Stomach smooth muscle (tissue), 2 donors: ENCODE measurements at regions not wholly inside any gene's neighbourhood (a gene's known extent, or its start where the extent isn't known, plus 50 kb on each side); places are given as distances from the start of the nearest gene placed in this dataset.

Experiments
- H3K27ac ChIP-seq: one replicate; pipeline ENCODE4 v1.7.0; 2013; ENCODE audit warnings: mild to moderate bottlenecking, low read length, inconsistent platforms
- H3K27me3 ChIP-seq, 2 donors: one replicate each; pipeline ENCODE4 v1.7.0; 2013; ENCODE audit warnings: low read length in 2 of 2; ENCODE audit not compliant: insufficient read depth in 2 of 2, control insufficient read depth in 1 of 2
- H3K36me3 ChIP-seq, 2 donors: one replicate each; pipeline ENCODE4 v1.7.0; 2013; ENCODE audit warnings: low read length in 2 of 2; ENCODE audit not compliant: control insufficient read depth in 2 of 2, insufficient read depth in 2 of 2
- H3K4me1 ChIP-seq: one replicate; pipeline ENCODE4 v1.7.0; 2013; ENCODE audit warnings: low read length; ENCODE audit not compliant: control insufficient read depth, insufficient read depth
- H3K4me3 ChIP-seq, 2 donors: one replicate each; pipeline ENCODE4 v1.7.0; 2013; ENCODE audit warnings: low read length in 2 of 2
- H3K9ac ChIP-seq, 2 donors: one replicate each; pipeline ENCODE4 v1.7.0; 2013; ENCODE audit warnings: low read length in 2 of 2, mild to moderate bottlenecking in 1 of 2
- H3K9me3 ChIP-seq, 2 donors: one replicate each; pipeline ENCODE4 v1.7.0; 2013; ENCODE audit warnings: low read length in 2 of 2; ENCODE audit not compliant: control insufficient read depth in 2 of 2
- donor health status: healthy.
- donor health status: Pancreatic carcinoma.

DNA sequence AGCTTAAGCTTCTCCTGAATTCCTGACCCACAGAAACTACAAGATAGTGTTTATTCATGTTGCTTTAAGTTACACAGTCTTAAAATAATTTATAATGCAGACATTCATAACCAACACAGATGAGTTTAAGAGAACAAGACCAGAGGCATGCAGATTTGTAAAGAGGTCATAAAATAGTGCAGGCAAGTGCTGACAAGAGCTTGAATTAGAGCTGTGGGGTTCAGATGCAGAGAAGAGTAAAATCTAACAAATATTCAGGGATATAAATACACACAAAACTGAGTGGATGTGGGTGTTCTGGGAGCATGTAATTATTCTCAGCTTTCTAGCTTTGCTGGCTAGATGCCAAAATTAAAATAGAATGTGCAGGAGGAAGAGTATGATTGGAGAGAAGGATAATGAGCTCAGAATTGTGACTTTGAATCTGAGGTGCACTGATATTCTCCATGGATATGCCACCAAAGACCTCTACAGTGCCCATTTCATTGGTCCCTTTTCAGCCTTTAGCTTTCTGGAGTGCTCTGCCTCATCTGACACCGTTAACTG lies 291.9 kb upstream of the SGK1 start:
- H3K36me3 ChIP-seq = no peaks in the 10 kb centered on the region
- peaks cover 2% of the 10 kb centered on the region for H3K4me1 ChIP-seq
- H3K9ac ChIP-seq = no peak overlapping the region
- no peaks in the 10 kb centered on the region for H3K9me3 ChIP-seq
- no peaks in the 10 kb centered on the region for H3K27me3 ChIP-seq
- H3K27ac ChIP-seq = no peak overlapping the region
- no peak overlapping the region for H3K4me3 ChIP-seq

DNA sequence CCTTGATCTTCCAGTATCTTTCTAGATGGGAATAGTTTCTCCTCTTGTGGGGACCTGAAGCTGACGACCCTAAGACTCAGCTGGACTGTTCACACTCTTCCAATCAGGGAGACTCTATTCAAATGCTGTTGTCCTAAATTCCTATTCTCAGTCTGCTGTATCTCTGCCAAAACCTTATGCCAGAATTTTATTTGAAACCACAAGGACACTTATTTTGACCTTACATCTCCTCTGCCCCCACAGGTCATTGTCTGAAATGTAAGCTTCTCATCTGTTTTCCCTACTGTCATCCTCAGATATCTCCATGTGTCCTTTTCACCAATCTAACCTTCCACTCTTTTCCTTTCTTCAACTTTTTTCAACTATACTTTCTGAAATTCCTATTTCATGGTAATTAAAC lies 289.5 kb upstream of the SGK1 start:
- Histone ChIP-seq H3K36me3 (no peaks in the 10 kb centered on the region), H3K4me3 (no peak overlapping the region), H3K4me1 (peaks cover 2% of the 10 kb centered on the region), H3K27ac (no peak overlapping the region), H3K9me3 (no peaks in the 10 kb centered on the region), H3K27me3 (no peaks in the 10 kb centered on the region), H3K9ac (no peak overlapping the region)

DNA sequence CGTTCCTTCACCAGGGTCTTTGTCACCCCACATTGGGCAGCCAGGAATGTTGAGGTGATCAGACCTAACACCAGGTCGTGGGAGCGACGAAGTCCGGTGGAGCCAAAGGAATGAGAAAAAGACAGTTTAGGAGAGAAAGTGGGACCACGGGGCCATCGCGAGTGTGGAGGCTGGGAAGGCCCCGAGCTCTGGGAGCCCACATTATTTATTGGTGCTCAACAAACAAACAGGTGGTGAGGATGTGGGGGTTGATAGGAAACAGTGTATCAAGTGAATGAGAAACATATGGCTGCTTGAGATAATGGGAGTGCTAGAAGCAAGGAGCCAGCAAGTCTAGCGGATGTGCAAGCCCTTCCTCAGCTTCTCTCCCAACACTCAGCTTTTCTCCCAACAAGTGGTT lies 287.1 kb upstream of the SGK1 start:
- Histone ChIP-seq H3K27ac (no peak overlapping the region), H3K9ac (no peak overlapping the region), H3K4me1 (peaks cover 2% of the 10 kb centered on the region), H3K4me3 (no peak overlapping the region), H3K27me3 (no peaks in the 10 kb centered on the region), H3K36me3 (no peaks in the 10 kb centered on the region), H3K9me3 (no peaks in the 10 kb centered on the region)

DNA sequence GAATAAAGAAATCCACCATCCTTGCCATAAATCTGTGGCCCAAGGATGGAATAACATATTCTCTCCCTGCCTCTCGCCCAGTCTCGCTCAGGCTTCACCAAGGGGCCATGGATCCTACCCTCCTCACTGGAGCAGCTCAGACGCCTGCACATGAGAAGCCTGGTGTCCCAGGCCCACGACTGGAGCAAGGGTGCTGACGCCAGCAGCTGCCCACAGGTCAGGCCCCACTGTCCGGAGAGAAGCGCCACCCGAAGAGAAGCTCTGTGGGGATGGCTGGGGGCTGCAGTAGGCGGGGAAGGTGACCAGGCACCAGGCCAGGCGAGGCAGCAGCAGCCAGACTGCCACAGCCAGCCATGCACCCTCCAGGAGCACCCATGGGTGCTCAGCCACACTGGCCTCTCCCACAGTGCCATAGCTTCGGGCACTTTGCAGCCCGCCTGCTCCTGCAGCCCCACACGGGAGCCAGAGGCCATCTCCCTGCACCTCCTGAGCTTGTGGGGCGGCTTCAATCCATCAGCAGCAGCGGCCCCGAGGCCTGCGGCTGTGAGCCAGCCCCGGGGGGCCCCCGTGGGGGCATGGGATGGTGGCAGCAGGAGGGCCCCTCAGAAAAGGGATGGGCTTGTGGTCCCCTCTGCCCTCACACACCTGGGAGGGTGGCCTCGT lies 286.2 kb upstream of the SGK1 start:
- H3K4me3 ChIP-seq = no peak overlapping the region
- no peaks in the 10 kb centered on the region for H3K9me3 ChIP-seq
- H3K27me3 ChIP-seq = no peaks in the 10 kb centered on the region
- no peaks in the 10 kb centered on the region for H3K36me3 ChIP-seq
- no peak overlapping the region for H3K9ac ChIP-seq
- no peak overlapping the region for H3K27ac ChIP-seq
- H3K4me1 ChIP-seq = no peaks in the 10 kb centered on the region

DNA sequence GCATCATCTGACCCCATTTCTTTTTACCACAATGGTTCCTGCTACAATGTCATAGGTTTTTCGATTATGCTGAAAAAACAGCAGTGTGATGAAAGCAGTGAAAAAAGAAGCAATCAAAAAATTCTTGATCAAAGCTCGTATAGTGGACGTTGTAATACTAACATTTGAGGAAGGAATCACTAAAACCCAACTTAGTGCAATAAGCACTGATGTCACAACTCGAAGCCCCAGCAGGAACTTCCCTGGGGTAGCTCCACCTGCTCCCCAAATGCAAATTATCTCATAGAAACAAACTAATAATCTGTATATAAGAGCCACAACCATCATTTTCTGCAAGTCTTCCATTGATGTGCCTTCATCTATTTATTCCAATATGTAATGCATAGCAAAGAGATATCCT lies 285.6 kb upstream of the SGK1 start:
- Histone ChIP-seq H3K9me3 (no peaks in the 10 kb centered on the region), H3K4me1 (no peaks in the 10 kb centered on the region), H3K9ac (no peak overlapping the region), H3K4me3 (no peak overlapping the region), H3K36me3 (no peaks in the 10 kb centered on the region), H3K27me3 (no peaks in the 10 kb centered on the region), H3K27ac (no peak overlapping the region)

DNA sequence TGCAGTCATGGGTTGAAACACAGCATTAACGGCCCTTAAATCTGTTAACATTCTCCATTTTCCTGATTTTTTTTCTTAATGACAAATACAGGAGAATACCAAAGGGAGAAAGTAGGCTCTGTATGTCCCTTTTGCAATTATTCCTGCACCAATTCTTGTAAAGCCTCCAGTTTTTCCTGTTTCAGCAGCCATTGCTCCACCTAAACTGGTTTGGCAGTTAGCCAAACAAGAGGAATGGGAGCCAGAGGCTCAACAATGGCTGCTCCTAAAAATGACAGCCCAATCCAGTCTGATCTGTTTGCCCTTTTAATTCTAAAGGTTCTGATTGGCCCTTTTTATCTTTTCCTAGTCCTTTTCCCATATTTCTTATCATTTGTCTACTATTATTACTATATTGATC lies 284.2 kb upstream of the SGK1 start:
- Histone ChIP-seq H3K9me3 (no peaks in the 10 kb centered on the region), H3K36me3 (no peaks in the 10 kb centered on the region), H3K27me3 (no peaks in the 10 kb centered on the region), H3K9ac (no peak overlapping the region), H3K4me3 (no peak overlapping the region), H3K27ac (no peak overlapping the region), H3K4me1 (no peaks in the 10 kb centered on the region)

DNA sequence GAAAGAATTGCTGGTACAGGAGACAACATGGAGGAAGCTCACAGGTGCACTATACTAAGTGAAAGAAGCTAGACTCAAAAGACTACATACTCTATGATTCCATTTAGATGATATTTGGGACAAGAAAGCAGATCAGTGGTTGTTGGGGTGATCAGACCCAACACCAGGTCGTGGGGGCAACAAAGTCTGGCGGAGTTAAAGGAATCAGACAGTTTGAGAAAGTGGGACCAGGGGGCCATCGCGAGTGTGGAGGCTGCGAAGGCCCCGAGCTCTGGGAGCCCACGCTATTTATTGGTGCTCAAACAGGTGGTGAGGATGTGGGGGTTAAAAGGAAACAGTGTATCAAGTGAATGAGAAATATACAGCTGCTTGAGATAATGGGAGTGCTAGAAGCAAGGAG lies 282.8 kb upstream of the SGK1 start:
- no peak overlapping the region for H3K4me3 ChIP-seq
- no peaks in the 10 kb centered on the region for H3K36me3 ChIP-seq
- no peak overlapping the region for H3K27ac ChIP-seq
- H3K27me3 ChIP-seq = no peaks in the 10 kb centered on the region
- H3K4me1 ChIP-seq = no peaks in the 10 kb centered on the region
- no peak overlapping the region for H3K9ac ChIP-seq
- H3K9me3 ChIP-seq = no peaks in the 10 kb centered on the region

DNA sequence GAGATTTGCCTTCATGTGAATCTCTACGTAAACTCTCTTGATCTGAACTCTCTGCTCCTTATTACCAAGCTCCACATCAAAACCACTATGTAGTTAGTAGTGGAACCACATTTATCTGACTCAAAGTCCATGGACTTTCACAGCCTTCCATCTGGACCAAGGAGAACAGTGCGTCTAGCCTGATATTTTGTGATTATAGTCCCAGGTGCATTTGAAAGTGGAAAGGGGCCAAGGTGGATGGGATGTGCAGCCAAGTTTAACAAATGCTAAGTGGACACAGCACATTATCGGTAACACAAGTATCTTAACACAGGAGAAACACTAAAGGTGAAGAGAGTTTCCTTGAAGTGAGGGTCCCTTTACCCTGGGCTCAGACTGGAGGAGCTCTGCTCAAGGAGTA lies 281.2 kb upstream of the SGK1 start:
- Histone ChIP-seq H3K4me1 (no peaks in the 10 kb centered on the region), H3K9ac (no peak overlapping the region), H3K4me3 (no peak overlapping the region), H3K36me3 (no peaks in the 10 kb centered on the region), H3K9me3 (no peaks in the 10 kb centered on the region), H3K27ac (no peak overlapping the region), H3K27me3 (no peaks in the 10 kb centered on the region)

DNA sequence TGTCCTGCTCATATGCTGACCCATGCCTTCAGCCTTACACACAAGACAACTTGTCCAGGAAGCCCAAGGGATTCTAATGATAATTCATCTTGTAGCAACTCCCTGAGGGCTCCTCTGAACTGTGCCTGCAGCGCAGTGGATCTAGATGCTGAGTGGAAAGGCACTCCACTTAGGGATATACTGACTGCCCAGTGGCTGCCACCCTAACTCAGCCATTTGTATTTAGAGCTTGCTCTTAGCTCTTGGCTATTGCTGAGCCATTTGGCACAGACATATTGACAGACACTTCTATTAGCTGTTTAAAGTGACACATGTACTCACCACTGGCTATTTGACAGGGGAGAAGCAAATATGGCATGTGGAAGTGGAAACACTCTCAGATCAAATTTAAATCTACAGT lies 278.3 kb upstream of the SGK1 start:
- Histone ChIP-seq H3K27ac (no peak overlapping the region), H3K27me3 (no peaks in the 10 kb centered on the region), H3K9me3 (no peaks in the 10 kb centered on the region), H3K4me3 (no peak overlapping the region), H3K36me3 (no peaks in the 10 kb centered on the region), H3K4me1 (no peaks in the 10 kb centered on the region), H3K9ac (no peak overlapping the region)

DNA sequence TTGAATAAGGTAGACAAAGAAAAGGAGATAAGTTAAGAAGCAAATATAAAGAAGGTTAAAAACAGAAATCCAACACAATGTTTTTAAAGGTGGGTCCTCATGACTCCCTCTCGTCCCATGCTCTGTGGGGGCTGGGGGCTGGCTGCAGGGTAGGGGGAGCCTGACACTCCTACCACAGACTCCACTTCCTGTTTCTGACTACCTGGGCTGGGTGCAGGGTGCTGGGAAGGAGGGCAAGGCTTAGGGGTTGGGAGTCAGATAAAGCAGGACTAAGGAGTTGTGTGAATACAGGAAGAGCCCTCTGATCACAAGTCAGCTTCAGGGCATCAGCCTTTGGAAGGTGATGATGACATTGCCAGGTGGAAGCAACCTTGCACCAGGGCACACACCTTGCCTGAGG lies 277.0 kb upstream of the SGK1 start:
- Histone ChIP-seq H3K27ac (no peak overlapping the region), H3K4me1 (no peaks in the 10 kb centered on the region), H3K36me3 (no peaks in the 10 kb centered on the region), H3K27me3 (no peaks in the 10 kb centered on the region), H3K9ac (no peak overlapping the region), H3K9me3 (no peaks in the 10 kb centered on the region), H3K4me3 (no peak overlapping the region)

DNA sequence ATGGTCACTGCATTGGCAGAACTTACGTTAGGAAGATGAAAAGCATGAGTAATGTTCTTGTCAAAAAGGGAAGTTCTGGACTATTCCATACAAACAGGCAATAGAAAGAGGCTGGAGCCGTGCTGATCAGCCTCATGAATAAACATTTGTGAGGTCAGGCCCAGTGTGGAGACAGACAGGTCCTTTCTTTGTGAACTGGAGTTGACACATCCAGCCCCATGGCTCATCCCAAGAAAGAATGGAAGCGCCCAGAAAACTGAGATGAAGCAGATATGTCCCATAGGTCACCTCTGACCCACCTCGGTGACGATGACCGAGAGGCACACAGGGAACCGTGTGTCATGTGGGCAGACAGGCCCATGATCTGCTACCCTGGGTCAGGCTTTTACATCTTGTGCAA lies 276.0 kb upstream of the SGK1 start:
- no peaks in the 10 kb centered on the region for H3K27me3 ChIP-seq
- H3K27ac ChIP-seq = no peak overlapping the region
- no peaks in the 10 kb centered on the region for H3K36me3 ChIP-seq
- H3K9me3 ChIP-seq = no peaks in the 10 kb centered on the region
- no peaks in the 10 kb centered on the region for H3K4me1 ChIP-seq
- H3K4me3 ChIP-seq = no peak overlapping the region
- no peak overlapping the region for H3K9ac ChIP-seq
